HG03025 (cell line): ENCODE measurements at regions not wholly inside any gene's neighbourhood (a gene's known extent, or its start where the extent isn't known, plus 50 kb on each side); places are given as distances from the start of the nearest gene placed in this dataset.

Experiments
- ATAC-seq: cut with Tn5 transposase; IDR thresholded peaks from one replicate; pipeline ENCODE4 v1.9.1; 2021; ENCODE audit warnings: mild to moderate bottlenecking, moderate library complexity; ENCODE audit not compliant: unreplicated experiment, low FRiP score

DNA sequence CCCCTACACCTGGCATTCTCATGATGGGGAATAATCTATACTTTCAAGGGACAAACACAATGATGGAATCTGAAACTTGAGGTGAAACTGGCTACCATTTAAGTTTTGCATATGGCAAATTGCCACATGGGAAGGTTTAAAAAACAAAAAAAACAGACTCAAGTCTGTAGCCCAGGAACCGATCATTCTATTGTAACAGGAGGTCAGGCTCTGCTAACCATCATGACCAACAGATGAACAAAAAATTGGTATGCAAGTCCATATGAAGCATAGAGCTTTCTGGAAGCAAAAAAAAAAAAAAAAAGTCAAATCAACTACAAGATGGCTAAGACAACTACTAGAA, 594.3 kb upstream of the DIPK2B start:
- no peak for ATAC-seq

DNA sequence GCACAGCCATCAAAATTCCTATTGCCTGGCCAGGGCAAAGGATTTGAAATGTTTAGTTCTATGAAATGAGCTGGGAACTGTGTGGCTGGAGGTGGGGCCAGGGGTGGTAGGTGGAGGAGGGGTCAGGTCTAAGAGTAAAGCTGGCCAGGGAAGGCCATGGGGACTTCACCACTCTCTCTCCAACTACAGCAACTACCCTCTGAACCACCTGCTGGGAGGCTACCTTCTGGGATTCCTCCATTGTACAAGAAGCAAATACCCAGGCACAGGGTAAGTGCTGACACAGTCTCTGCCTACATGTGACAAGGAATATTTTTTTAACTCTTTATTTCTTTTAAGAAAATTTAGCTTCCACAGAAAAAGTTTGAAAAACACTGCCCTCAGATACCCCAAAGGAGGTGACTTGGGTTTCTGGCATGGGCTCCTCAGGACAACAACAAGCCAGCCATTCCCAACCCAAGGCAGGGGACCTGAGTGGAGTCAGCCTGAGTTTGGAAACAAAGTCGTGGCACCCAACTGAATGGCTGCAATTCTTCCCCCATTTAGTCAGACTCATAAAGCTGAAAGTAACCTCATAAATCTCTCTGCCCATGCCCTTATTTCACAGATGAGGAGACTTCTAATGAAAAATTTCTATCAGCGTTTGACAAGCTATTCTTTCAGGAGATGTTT, 593.8 kb upstream of the DIPK2B start:
- no peak for ATAC-seq

DNA sequence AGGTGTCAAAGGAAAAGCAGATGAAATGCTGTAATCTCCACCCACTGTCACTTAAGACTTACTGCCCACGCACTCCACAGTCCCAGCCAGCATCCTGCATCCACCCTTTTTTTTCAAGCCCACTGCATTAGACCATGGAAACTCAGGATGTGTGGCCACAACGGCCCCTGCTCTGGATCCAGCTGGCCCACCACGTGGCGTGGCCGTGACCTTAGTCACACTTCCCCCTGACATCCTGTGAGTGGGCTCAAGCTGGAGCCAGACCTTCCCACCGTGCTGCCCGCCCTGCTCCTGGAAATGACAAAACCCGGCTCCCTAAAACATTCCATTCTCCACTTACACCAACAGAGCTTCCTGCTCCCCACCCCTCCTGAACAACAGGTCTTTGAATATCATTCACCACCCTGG, 588.3 kb upstream of the DIPK2B start:
- ATAC-seq = no peak

DNA sequence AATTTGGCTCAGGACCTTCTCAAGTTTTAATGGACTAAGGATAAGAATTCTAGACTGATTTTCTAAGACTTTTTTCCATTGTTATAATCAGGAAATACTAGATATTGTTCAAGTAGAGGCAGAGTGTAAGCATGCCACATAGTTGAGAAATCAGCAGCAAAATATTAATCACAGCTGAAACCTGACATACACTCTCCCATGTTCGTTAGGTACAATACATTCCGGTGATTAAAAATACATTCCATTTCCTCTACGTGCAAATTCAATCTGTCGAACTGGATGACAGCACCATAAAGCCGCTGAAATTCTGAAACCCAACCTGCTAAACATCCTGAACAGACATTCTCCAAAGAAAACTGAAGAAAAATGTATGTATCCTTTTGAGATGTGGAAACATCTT, 587.6 kb upstream of the DIPK2B start:
- no peak for ATAC-seq

DNA sequence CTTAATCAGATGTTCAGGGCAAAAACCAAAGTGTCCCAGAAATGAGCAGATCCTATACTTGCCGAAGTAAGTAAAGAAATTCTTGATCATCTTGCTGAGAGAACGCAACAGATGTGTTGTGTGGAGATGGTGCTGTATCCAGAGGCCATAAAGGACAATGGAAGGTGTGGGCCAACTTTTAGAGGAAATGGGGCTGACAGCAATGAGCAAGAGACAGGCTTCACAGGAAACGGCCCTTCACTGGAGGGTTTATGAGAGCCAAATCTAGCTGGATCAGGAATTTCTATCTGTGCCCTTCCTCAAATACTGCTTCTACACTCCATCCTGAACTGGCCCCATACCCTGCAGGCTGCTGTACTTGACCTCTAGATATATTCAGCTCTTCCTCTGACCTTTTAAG, 583.9 kb upstream of the DIPK2B start:
- ATAC-seq = no peak

DNA sequence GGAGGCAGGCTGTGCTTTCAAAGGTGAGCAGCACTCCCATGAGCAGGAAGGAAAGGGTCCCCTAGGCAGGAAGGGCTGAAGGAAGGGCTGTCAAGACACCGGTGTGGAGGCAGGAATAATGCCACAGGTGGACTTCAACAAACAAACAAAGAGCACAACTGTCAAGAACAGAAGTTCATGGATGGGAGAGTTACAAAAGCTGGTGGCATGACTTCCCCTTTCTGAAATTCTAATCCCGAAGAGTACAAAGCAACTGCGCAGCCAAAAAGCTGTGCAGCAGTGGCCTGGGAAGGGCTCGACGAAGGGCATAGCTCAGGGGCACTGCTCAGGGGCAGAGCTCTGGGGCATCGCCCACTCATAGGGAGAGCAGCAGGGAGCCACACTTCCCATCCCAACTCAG, 582.3 kb upstream of the DIPK2B start:
- ATAC-seq = no peak

DNA sequence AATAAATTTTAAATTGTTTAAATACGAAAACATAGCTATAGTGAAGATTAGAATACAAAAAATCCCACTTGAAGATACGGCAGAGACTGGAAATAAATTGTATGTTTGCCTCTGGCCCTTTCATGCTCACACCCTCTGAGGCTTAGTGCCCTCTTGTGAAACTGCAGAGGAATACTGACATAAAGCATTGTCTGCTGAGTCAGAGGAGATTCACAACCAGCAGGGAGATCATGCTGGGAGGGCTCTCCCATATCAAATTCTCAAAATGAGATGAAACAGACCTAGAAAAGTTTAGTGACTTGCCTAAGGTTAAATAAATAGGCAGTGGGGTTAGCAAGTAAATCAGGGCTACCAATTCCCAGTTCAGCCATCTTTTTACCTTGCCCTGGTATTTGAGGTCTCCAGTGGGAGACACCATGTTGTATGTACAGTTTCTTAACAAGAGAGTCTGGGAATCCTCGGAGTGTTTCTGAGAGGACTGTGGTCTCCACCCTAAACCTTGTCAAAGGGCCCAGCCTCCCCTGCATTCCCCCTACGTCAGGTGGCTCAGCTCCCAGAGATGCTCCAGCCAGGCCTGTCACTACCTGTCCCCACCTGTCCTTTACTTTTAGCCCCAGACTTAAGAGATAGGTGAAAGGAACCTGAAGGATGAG, 581.4 kb upstream of the DIPK2B start:
- ATAC-seq = no peak

DNA sequence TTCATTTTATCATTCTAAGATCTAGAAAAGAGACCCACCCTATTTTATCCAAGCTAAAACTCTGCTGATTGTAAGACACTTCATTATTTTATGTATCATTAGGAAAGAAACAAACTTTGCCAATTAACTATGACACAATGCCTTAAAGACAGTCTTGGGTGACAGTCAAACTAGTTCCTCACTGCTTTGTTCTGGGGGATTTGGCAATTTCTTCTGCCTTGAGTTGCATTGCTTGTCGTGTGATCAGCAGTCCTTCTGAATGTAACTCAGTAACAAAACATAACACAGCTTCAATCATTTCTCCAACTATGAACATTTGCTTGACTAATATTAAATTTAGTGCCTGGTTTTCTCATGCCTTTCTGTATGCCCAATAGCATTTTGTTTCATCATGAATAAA, 577.9 kb upstream of the DIPK2B start:
- no peak for ATAC-seq

DNA sequence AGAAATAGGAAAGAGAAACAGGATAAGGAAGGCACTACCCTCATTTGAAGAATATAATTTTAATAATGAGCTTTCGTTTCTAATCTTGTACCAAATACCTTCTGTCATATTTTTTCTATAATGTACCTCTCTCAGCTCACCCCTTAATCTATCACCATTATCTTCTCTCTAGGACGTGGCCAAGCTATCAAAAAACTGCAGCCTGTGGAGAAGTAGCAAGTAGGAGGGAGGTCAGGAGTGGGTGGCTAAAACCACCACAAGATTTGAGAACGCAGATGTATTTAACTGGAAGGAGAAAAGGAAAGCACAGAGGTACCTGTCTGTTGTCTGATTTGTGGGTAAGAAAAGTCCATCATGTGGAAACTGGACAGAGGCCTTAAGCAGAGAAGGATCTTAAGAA, 576.7 kb upstream of the DIPK2B start:
- ATAC-seq = no peak

DNA sequence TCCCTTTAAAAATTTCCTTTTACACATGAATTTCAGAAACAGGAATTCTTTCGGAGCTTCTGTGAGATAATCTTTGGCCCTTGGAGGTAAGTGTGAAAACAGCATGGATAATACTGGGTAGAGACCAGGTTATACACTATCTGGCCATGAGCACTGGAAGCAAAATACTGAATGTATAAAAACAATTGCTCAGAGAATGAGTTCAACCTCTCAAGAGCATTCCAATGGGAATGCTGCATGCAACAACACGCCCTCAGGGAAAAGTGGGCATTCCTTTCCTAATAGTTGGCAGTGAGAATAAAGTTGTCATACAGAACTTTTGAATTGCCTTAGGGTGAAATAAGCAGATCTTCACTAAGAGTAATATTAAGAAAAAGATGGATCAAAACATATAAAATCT, 574.8 kb upstream of the DIPK2B start:
- no peak for ATAC-seq

DNA sequence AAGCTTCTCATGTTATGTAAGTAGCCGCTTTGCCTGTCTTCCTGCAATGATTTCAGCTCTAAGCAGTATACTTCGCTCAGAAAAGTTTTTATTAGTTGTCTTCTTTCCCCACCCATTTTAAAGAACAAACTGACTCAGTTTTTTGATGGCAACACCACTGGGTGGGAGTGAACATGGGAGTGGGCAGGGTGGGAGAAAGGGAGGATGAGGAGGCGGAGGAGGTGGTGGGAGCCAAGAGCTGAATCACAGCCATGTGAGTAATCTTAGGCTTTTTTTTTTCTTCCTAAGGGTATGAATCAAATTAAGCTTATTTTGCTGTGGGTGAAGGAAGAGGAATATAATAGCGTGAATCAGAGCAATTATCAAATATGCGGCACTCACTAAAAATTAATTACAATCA, 574.3 kb upstream of the DIPK2B start:
- ATAC-seq = no peak

DNA sequence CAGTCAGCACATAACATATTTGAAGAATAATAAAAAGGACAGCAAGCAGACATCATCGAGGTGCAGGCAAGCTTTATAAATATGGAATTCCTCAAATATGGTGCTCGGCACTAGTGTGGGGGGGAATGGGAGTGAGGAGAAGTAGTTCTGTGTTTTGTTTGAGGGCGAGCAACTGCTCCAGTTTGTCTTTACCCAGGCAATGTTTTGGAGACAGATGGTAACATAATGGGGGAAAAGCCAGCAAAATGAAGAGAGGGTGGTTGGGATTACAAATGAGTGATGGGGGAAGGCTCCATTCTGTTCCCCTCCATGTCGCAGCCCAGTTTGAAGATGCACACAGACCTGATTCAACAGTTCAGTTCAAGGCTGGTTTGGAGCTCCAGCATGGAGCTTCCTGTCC, 572.9 kb upstream of the DIPK2B start:
- ATAC-seq = no peak

DNA sequence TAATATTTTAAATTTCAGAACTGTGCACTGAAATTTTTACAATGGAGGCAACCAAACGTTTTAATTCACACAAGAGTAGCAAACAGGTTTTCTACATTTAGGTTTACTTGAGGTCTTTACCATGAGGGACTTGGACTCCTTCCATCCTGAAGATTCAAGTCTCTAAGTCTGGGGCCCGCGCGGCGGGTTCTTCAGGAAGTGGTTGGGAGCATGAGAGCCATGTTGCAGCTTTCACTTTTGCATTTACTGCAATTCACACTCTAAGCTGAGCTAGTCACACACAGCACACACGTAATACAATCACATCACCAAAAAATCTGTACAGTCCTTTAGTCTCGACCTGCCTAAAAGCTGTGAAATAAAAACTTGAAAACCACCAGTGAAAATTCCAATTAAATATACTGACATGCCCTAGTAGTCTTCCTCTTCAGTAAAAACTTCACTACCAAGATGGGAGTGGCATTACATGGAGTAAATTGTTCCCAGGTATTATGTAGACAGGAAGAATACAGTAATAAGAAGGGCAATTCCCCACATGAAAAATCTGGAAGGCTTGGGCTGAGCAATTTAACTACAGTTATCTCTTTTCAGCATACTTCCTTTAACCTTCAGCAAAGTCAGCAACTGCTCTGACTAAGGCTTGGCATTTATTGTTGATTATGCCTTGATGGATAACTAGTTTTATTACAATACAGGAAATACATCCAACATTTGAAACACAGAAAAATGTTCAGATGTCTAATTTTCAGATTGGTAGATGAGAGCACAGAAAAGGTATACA, 571.1 kb upstream of the DIPK2B start:
- no peak for ATAC-seq

DNA sequence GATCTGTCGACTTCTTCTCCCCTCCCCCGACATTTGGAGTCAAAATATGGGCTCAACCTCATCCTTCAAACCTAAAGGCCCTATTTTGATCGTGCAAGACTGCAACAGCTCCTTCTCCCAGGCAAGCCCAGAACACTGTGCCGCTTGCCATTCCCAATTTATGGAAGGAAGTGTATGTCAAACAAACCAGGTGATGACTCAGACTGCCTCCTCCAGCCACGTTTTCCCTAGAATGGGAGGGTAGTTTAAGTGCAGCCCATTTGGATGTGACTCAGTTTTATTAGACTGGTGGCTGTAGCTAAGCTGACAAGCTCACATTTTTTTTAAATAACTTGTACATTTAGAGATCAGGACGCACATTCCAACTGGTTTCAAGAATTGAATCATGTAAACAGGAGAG, 570.4 kb upstream of the DIPK2B start:
- no peak for ATAC-seq

DNA sequence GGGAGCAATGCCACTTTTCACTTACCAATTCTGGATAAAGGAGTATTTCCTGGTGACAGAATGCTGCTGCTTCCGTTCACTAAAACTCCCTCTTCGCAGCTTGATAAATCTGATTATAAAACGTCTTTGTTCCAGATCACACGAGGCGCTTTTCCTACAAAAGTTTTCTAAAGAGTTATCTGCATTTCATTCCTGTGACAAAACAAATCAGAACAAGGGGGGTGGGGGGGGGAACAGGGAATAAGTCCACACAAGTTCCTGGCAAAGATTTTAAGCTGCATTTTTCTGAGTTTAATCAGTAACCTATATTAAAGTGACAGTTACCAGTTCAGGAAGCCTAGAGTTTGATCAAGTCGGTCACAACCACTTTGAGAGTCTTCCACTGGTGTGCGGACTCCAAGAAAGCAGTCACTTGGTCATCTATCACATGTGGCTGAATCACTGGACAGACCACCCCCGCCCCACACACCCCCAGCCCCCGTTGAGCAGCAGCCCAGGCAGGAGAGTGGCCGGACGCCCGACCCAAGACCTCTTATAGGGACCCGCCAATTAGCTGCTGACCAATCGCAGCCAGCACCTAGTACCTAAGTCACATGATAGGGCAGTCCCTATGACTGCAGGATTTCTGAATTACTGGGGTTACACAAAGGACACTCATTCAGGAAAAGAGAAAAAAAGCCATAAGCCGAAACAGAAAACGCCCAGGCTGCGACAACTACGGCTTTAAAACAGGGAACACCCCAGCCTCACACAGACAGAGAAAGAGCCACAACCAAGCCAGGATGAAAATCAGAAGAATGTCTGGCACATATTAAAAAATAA, 569.3 kb upstream of the DIPK2B start:
- ATAC-seq = peak; percentile 60

DNA sequence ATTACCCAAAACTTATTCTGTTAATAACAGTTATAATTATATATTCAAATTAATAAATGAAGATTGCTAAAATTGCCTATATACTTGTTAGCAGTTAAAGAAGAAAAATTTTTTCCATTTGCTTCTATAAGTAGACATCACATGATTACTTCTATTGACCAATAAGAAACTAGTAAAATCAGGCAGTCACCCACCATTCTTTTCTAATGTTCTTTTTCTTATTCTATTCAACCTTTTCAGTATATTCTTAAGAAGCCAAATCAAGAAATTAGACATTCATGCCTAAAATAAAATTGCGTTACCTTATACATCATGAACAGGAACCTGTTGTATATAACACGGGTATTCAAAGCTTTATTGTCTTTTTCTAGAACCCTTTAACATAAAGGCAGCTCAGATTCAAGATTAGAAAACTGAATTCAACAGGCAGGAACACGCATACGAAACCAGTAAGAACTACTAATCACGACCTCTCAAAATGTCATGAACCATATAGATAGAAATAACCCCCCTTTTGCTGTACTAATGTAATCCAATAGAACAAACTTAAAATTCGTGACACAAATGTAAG, 568.1 kb upstream of the DIPK2B start:
- ATAC-seq = no peak

DNA sequence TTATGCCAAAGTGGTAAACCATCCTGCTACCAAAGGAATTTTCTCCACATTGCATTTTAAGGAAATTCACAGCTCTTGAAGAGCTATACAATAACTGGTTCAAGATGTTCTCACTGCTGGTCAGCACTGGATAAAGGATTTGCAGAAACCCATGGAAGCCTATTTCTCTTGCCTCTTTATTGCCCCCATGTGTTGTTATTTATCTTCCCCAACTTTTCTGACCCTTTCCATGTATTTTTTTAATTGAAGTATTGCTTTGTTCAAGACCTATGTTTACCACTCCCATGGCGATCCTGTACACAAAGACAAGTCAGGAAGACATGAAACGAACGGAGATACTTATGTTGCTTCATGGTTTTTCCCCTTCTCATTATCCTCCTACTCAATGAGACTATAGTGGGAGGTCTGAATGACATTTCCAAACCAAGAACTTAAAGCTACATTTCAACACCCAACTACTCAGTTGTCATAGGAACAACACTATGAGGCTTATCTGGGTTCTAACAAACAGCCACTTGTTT, 566.4 kb upstream of the DIPK2B start:
- no peak for ATAC-seq

DNA sequence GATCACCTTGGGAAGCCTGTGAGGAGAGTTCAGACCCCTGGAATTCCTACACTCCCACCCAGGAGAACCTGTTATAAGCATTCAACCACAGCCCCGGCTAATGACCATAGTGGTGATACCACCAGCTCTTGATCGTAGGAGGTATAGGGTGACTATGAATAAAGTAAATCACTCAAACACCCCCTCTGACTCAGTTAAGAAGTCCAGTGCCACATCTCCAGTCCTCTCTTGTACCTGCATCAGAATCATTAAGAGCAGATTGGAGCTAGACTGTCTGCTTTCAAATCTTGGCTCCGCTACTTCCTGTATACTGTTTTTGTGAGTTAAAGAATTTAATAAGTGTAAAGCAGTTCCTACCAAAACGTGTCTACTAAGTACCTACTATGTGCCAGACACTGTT, 565.1 kb upstream of the DIPK2B start:
- ATAC-seq = no peak

DNA sequence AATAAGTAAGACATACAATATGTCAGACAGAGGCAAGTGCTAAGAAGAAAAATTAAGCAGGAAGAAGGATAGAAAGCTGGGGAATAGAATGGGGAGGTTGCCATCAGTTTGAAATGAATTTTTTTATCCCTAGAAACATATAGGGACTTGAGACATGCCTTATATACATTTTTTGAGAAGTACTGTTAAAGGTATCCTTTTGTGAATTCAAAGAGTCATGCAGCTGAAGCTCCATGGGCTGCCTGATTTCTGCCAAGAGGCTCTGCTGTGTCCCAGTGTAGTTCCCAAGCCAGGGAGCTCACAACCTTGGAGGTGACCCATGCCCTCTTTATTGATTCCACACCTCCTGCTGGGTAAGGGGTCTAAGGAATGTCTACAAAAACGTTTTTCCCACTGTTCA, 564.6 kb upstream of the DIPK2B start:
- no peak for ATAC-seq
